T-helper 2 cell (primary cell): ENCODE measurements at regions not wholly inside any gene's neighbourhood (a gene's known extent, or its start where the extent isn't known, plus 50 kb on each side); places are given as distances from the start of the nearest gene placed in this dataset.
A peak's percentile ranks its signal among the peaks of the same experiment; 100 is the strongest.

Experiments used
- DNase-seq, 5 experiments: peaks; one replicate each; pipeline versions ENCODE4 v3.0.0 to v3.0.0-alpha.2; 2012 to 2022

GRCh38 chr9:26735160-26735559 lies 157.4 kb downstream of the CAAP1 start:
- DNase-seq, result no peak

GRCh38 chr9:26729187-26729586 lies 163.4 kb downstream of the CAAP1 start:
- DNase-seq, result no peak

- DNase-seq, result peak in 1 of 5 experiments; percentile 25
These were observed 165.1 kb downstream of the CAAP1 start for GRCh38 chr9:26727471-26727870.

- no peak for DNase-seq
These were observed 167.0 kb downstream of the CAAP1 start for GRCh38 chr9:26725573-26725972.

- DNase-seq, result peak in 1 of 5 experiments; percentile 32
These were observed 169.1 kb downstream of the CAAP1 start for GRCh38 chr9:26723486-26723885.

GRCh38 chr9:26722755-26723154 lies 169.8 kb downstream of the CAAP1 start:
- no peak for DNase-seq

GRCh38 chr9:26710008-26710407 lies 182.6 kb downstream of the CAAP1 start:
- no peak for DNase-seq

GRCh38 chr9:26706223-26706622 lies 186.4 kb downstream of the CAAP1 start:
- no peak for DNase-seq

- no peak for DNase-seq
These were observed 197.3 kb downstream of the CAAP1 start for GRCh38 chr9:26695298-26695622.

- no peak for DNase-seq
These were observed 198.0 kb downstream of the CAAP1 start for GRCh38 chr9:26694381-26695297.

GRCh38 chr9:26689041-26689440 lies 203.6 kb downstream of the CAAP1 start:
- DNase-seq, result no peak

GRCh38 chr9:26687421-26687820 lies 205.2 kb downstream of the CAAP1 start:
- no peak for DNase-seq

- no peak for DNase-seq
These were observed 206.8 kb downstream of the CAAP1 start for GRCh38 chr9:26685818-26686217.

GRCh38 chr9:26684029-26684428 lies 208.6 kb downstream of the CAAP1 start:
- DNase-seq, result no peak

- DNase-seq, result no peak
These were observed 209.7 kb downstream of the CAAP1 start for GRCh38 chr9:26682796-26683496.

- no peak for DNase-seq
These were observed 210.6 kb downstream of the CAAP1 start for GRCh38 chr9:26682041-26682440.

- no peak for DNase-seq
These were observed 214.5 kb downstream of the CAAP1 start for GRCh38 chr9:26677965-26678706.

- DNase-seq, result no peak
These were observed 217.6 kb downstream of the CAAP1 start for GRCh38 chr9:26675035-26675434.

- no peak for DNase-seq
These were observed 219.3 kb downstream of the CAAP1 start for GRCh38 chr9:26673261-26673660.

GRCh38 chr9:26669701-26670670 lies 222.6 kb downstream of the CAAP1 start:
- DNase-seq, result no peak

- no peak for DNase-seq
These were observed 224.7 kb downstream of the CAAP1 start for GRCh38 chr9:26667882-26668281.

- no peak for DNase-seq
These were observed 226.9 kb downstream of the CAAP1 start for GRCh38 chr9:26665666-26666065.
